ENCODE measurements at regions not wholly inside any gene's neighbourhood (a gene's known extent, or its start where the extent isn't known, plus 50 kb on each side); places are given as distances from the start of the nearest gene placed in this dataset.

DNA sequence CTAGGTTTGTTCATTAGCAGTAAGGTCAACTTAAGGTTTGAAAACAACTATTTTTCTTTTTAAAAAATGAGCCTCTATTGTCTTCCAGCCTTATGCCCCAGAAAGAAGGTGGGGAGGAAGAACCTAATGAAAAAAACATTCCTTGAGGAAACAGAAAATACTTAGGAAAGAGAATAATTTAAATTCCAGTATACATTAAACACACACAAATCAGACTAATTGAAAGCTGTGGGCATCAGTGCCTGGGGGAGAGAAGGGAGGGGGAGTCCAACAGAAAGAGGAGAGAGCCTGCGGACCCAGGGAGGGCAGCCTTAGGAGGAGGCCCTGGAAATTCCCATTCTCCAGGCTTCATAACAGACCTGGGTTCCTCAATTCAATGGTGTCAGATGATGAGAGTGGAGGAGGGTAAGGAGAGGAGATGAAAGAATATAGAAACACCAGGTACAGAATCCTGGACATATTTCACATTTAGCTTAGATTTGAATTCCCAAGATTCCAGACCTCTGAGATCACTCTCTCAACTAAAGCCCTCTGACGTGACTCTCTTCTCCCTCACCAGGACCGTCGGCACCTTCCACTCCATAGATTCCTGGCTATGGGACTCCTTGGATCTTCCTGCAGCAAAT lies 320.5 kb upstream of the UMPS start:
- DNase-seq (ENCODE audit: low spot score), result no peak

- no peak for DNase-seq (ENCODE audit: low spot score)
Observed at GRCh38 chr3:124410471-124410870, 319.8 kb upstream of the UMPS start.

- DNase-seq (ENCODE audit: low spot score), result no peak
Observed at GRCh38 chr3:124411728-124412127, 318.5 kb upstream of the UMPS start.

DNA sequence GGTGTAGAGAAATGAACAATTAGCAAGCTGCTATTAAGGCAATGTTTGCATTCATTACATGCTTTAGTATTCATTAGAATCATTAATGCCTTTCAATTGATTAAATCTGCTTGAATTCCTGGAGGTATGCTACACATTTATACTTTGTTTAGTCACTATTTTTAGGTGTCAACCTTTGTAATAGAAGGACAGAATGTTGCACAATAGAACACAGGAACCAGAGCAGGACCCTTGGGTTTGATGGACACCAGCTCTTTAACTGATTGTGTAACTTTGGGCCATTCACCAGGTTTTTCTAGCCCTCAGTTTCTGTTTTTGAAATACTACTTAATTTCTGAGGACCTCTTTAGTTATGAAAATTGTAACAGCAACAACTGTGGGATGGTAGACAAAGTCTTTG lies 317.6 kb upstream of the UMPS start:
- DNase-seq (ENCODE audit: low spot score), result no peak

DNA sequence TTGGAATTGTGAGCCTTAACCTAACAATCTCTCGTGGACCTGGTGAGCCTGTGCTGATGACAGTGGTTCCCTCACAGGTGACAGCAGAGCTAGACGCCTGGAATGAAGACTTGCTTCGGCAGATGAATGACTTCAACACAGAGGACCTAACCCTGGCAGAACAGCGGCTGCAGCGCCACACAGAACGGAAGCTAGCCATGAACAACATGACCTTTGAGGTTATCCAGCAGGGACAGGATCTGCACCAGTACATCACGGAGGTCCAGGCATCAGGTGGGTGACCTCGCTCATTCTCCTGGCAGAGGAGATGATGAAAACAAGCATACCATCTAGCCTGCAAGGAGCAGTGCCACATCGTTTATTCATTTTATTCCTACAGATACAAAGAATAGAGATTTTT lies 316.9 kb upstream of the UMPS start:
- no peak for DNase-seq (ENCODE audit: low spot score)

DNA sequence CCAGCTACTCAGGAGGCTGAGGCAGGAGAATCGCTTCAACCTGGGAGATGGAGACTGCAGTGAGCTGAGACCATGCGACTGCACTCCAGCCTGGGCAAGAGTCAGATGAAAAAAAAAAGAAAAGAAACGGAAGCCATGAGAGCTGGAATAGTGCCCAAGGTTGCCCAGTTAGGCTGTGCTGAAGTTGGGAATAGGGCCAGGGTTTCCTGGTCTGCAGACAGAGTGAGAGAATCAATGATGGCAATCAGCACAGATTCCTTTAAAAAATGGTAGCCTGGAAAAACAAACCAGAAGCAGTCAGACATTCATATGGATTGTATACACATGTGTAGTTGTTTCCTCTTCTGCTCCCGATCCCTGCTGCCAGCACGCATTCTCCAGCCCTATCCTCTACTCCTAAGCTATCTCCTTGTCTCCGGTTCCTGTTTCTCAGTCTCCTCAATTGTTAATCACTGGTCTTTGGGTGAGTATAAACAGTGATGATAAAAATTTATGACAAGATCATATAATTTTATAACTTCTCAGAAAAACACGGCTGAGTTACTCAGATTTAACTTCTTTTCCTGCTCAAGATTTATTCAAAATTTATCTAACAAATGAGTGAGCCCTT lies 316.2 kb upstream of the UMPS start:
- no peak for DNase-seq (ENCODE audit: low spot score)

GRCh38 chr3:124415446-124415960 lies 314.7 kb upstream of the UMPS start:
- DNase-seq (ENCODE audit: low spot score), result no peak

DNA sequence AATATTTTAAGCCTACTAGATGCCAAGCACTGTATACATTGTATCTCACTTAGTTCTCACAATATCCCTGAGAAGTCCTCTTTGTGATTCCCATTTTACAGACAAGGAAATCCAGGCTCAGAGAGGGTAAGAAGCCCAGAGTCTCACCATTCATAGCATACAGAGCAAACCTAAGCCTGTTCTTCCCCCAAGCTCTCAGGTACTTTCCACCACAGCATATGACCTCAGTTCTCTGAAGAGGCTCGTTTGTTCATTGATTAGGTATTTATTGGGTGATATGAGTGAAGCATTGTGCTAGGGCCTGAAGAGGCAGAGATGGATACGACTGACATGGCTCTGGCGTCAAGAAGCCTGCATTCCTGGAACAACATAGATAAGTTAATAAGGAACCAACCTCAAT lies 310.9 kb upstream of the UMPS start:
- DNase-seq (ENCODE audit: low spot score), result no peak

GRCh38 chr3:124420392-124420791 lies 309.9 kb upstream of the UMPS start:
- DNase-seq (ENCODE audit: low spot score), result no peak

DNA sequence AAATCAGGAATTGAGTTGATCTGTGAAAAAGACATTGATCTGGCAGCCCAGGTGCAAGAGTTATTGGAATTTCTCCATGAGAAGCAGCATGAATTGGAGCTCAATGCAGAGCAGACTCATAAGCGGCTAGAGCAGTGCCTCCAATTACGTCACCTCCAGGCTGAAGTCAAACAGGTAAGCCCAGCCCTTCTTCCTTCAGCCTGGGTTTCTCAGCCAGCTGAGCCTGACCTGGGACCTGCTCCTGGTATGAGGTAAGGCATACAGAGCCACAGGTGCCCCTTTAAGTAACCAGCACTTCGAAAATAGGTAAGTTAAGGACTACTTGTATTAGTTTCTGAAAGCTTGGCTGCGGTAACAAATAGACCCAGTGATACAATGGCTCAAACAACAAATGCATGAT lies 307.4 kb upstream of the UMPS start:
- DNase-seq (ENCODE audit: low spot score), result no peak

- DNase-seq (ENCODE audit: low spot score), result peak; percentile 58
Observed at GRCh38 chr3:124424396-124424795, 305.9 kb upstream of the UMPS start.

GRCh38 chr3:124425972-124426371 lies 304.3 kb upstream of the UMPS start:
- no peak for DNase-seq (ENCODE audit: low spot score)

GRCh38 chr3:124428372-124429128 lies 301.7 kb upstream of the UMPS start:
- no peak for DNase-seq (ENCODE audit: low spot score)

DNA sequence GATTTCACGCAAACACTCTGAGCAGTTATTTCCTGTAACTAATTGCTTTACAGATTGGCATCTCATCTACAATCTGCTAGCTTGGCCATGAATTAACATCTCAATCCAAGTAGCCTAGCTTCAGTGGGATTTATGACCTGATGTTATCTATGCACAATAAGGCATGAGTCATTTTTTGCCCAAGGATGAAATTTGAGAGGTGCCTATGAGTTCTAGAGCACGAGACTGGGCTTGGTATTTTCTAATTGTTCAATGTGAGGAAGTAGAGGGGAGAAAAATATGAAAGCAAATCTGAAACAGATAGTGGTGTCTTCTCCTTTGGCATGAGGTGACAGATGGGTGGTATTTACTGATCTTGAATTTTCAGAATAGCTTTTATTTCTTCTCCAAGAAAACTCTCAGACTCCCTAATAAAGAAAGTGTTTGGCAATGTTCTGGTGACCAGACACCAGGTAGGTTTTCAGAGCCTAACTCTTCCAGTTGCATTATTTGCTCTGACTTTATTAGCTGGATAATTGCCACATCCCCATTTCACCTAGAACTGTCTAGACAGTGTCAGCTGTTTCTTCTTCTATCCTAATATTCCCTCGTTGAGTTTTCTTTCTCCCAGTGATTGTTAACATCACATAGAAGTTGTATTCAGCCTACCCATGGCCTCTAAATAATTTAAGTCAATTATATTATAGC lies 301.0 kb upstream of the UMPS start:
- DNase-seq (ENCODE audit: low spot score), result no peak

DNA sequence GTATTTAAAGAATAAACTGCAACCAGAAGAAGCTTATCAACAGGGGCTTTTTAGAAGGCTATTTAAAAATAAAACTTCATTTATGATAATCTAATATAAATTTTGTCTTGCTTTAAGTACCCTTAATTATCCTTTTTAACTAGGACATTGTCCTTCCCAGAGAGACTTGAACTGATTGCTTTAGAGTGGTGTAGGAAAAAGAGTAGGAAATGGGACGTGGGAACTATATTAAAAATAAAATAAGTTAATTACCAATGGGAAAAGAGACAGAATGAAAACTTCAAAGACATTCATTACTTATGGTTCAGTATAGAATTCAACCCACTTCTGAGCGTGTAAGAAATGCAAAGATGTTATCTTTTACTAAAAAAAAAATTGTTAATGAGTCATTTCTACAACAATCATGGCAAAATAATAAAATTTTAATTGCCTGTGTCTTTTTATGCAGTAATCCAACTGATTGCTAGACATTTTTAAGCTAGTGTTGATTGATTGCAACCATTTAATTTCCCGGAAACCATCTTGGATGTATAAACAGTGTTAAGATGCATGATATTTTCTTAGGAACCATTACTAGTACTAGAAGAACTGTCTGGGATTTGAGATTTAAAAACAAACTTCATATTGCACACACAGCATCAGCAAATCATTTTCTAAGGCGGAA lies 298.8 kb upstream of the UMPS start:
- no peak for DNase-seq (ENCODE audit: low spot score)

GRCh38 chr3:124434176-124434575 lies 296.1 kb upstream of the UMPS start:
- DNase-seq (ENCODE audit: low spot score), result no peak

GRCh38 chr3:124435467-124435866 lies 294.8 kb upstream of the UMPS start:
- no peak for DNase-seq (ENCODE audit: low spot score)

GRCh38 chr3:124438813-124439212 lies 291.4 kb upstream of the UMPS start:
- DNase-seq (ENCODE audit: low spot score), result no peak

GRCh38 chr3:124439603-124440002 lies 290.6 kb upstream of the UMPS start:
- no peak for DNase-seq (ENCODE audit: low spot score)

- DNase-seq (ENCODE audit: low spot score), result no peak
Observed at GRCh38 chr3:124441766-124442165, 288.5 kb upstream of the UMPS start.

DNA sequence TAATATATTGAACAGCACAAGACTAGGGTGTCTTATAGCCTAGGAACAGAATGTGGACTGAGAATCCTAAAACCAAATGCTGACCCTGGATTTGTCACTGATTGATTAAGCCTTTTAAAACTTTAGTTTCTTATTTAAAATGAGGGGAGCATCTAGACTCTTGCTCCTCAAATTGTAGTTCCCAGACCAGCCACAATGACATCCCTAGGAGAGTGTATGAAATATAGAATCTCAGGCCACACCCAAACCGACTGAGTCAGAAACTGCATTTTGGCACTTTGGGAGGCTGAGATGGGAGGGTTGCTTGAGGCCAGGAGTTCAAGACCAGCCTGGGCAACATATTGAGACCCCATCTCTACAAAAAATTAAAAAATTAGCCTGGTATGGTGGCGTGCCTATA lies 287.8 kb upstream of the UMPS start:
- DNase-seq (ENCODE audit: low spot score), result no peak

DNA sequence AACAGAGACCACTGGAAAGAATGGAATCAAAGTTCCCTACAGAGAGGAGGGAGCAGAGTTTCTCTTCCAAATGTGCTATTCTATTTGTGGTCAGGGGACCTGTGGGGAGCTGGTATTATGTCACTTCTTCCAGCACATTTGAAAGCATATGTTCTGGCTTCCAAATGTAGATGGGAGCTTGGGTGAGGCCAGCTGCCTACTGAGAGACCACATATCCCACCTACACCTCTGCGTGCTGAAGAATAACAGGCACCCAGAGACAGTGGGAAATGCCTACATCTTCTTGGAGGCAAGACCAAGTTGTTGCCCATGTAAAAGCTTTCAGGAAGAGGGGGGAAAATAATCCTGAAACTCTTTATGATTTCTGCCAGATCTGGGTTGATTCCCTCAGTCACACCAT lies 286.8 kb upstream of the UMPS start:
- no peak for DNase-seq (ENCODE audit: low spot score)

Measured in D341Med (cell line).